ENCODE measurements at regions not wholly inside any gene's neighbourhood (a gene's known extent, or its start where the extent isn't known, plus 50 kb on each side); places are given as distances from the start of the nearest gene placed in this dataset.

- TF ChIP-seq, protein P1, sequence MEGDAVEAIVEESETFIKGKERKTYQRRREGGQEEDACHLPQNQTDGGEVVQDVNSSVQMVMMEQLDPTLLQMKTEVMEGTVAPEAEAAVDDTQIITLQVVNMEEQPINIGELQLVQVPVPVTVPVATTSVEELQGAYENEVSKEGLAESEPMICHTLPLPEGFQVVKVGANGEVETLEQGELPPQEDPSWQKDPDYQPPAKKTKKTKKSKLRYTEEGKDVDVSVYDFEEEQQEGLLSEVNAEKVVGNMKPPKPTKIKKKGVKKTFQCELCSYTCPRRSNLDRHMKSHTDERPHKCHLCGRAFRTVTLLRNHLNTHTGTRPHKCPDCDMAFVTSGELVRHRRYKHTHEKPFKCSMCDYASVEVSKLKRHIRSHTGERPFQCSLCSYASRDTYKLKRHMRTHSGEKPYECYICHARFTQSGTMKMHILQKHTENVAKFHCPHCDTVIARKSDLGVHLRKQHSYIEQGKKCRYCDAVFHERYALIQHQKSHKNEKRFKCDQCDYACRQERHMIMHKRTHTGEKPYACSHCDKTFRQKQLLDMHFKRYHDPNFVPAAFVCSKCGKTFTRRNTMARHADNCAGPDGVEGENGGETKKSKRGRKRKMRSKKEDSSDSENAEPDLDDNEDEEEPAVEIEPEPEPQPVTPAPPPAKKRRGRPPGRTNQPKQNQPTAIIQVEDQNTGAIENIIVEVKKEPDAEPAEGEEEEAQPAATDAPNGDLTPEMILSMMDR (IDR thresholded peaks at IDR 0.05; ENCODE audit: insufficient read depth, low read depth, low read length): no peak
- no peak for TF ChIP-seq EZH2 (IDR thresholded peaks at IDR 0.05; ENCODE audit: insufficient read depth, low read length)
- Histone ChIP-seq H4K20me1 (ENCODE audit: insufficient read depth, low read length) (no peaks in the 10 kb centered on the region), H3K27me3 (ENCODE audit: insufficient read depth, low read length) (no peaks in the 10 kb centered on the region), H3K4me2 (ENCODE audit: low read length) (no peak overlapping the region), H3K27ac (ENCODE audit: low read depth, low read length) (no peak overlapping the region), H3K4me3 (ENCODE audit: insufficient read depth, low read depth, low read length) (no peak overlapping the region), H2AFZ (ENCODE audit: low read depth, low read length) (no peak overlapping the region), H3K9me3 (ENCODE audit: insufficient read depth, low read depth, low read length) (peaks cover 2% of the 10 kb centered on the region), H3K36me3 (ENCODE audit: insufficient read depth, low read length) (no peaks in the 10 kb centered on the region), H3K79me2 (ENCODE audit: insufficient read depth, low read length) (no peaks in the 10 kb centered on the region), H3K9ac (ENCODE audit: low read length) (no peak overlapping the region), H3K4me1 (ENCODE audit: insufficient read depth, low read length) (no peaks in the 10 kb centered on the region)
- no peaks in the 10 kb centered on the region for H3K4me1 Mint-ChIP-seq (ENCODE audit: low read depth, unreplicated experiment)
- DNase-seq (ENCODE audit: low read depth) (no peak), FAIRE-seq (no peak)
- no peak overlapping the region for H3K4me3 Mint-ChIP-seq (ENCODE audit: unreplicated experiment)
- H3K27me3 Mint-ChIP-seq (ENCODE audit: low read depth, unreplicated experiment): no peaks in the 10 kb centered on the region
- no peak overlapping the region for H3K27ac Mint-ChIP-seq (ENCODE audit: unreplicated experiment)
- peaks cover 8% of the 10 kb centered on the region for H3K9me3 Mint-ChIP-seq (ENCODE audit: unreplicated experiment)
- no peaks in the 10 kb centered on the region for H3K36me3 Mint-ChIP-seq (ENCODE audit: low read depth, unreplicated experiment)
These were observed 641.6 kb downstream of the SH2D4B start for GRCh38 chr10:81179324-81179723.

- Histone ChIP-seq H3K27ac (ENCODE audit: low read depth, low read length) (no peak overlapping the region), H3K9ac (ENCODE audit: low read length) (no peak overlapping the region), H3K4me1 (ENCODE audit: insufficient read depth, low read length) (no peaks in the 10 kb centered on the region), H3K79me2 (ENCODE audit: insufficient read depth, low read length) (no peaks in the 10 kb centered on the region), H3K9me3 (ENCODE audit: insufficient read depth, low read depth, low read length) (peaks cover 2% of the 10 kb centered on the region), H2AFZ (ENCODE audit: low read depth, low read length) (no peak overlapping the region), H3K27me3 (ENCODE audit: insufficient read depth, low read length) (no peaks in the 10 kb centered on the region), H3K36me3 (ENCODE audit: insufficient read depth, low read length) (no peaks in the 10 kb centered on the region), H3K4me2 (ENCODE audit: low read length) (no peak overlapping the region), H3K4me3 (ENCODE audit: insufficient read depth, low read depth, low read length) (no peak overlapping the region), H4K20me1 (ENCODE audit: insufficient read depth, low read length) (no peaks in the 10 kb centered on the region)
- DNase-seq (ENCODE audit: low read depth) (no peak), FAIRE-seq (no peak)
- no peak for TF ChIP-seq EZH2 (IDR thresholded peaks at IDR 0.05; ENCODE audit: insufficient read depth, low read length)
- TF ChIP-seq, protein P1 (IDR thresholded peaks at IDR 0.05; ENCODE audit: insufficient read depth, low read depth, low read length): peak; percentile 14
- H3K27ac Mint-ChIP-seq (ENCODE audit: unreplicated experiment): no peak overlapping the region
- peaks cover 8% of the 10 kb centered on the region for H3K9me3 Mint-ChIP-seq (ENCODE audit: unreplicated experiment)
- no peak overlapping the region for H3K4me3 Mint-ChIP-seq (ENCODE audit: unreplicated experiment)
- H3K4me1 Mint-ChIP-seq (ENCODE audit: low read depth, unreplicated experiment): no peaks in the 10 kb centered on the region
- H3K27me3 Mint-ChIP-seq (ENCODE audit: low read depth, unreplicated experiment): no peaks in the 10 kb centered on the region
- H3K36me3 Mint-ChIP-seq (ENCODE audit: low read depth, unreplicated experiment): no peaks in the 10 kb centered on the region
These were observed 642.2 kb downstream of the SH2D4B start for GRCh38 chr10:81179805-81180452.

DNA sequence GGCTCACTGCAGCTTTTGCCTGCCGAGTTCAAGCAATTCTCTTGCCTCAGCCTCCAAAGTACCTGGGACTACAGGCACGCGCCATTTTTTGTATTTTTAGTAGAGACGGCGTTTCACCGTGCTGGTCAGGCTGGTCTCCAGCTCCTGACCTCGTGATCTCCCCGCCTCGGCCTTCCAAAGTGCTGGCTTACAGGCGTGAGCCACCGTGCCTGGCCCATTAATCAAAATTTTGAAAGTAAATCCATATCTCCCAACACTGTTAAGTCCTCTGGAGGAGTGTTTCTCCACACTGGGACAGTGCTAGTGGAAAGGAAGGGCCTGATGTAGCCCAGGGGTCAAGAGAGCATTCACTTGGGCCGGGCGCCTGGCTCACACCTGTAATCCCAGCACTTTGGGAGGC, 644.6 kb downstream of the SH2D4B start:
- no peak overlapping the region for H3K27ac Mint-ChIP-seq (ENCODE audit: unreplicated experiment)
- Histone ChIP-seq H3K9me3 (ENCODE audit: insufficient read depth, low read depth, low read length) (peaks cover 2% of the 10 kb centered on the region), H2AFZ (ENCODE audit: low read depth, low read length) (no peak overlapping the region), H3K27ac (ENCODE audit: low read depth, low read length) (no peak overlapping the region), H3K4me1 (ENCODE audit: insufficient read depth, low read length) (no peaks in the 10 kb centered on the region), H3K27me3 (ENCODE audit: insufficient read depth, low read length) (no peaks in the 10 kb centered on the region), H3K9ac (ENCODE audit: low read length) (no peak overlapping the region), H4K20me1 (ENCODE audit: insufficient read depth, low read length) (no peaks in the 10 kb centered on the region), H3K36me3 (ENCODE audit: insufficient read depth, low read length) (no peaks in the 10 kb centered on the region), H3K4me2 (ENCODE audit: low read length) (no peak overlapping the region), H3K4me3 (ENCODE audit: insufficient read depth, low read depth, low read length) (no peak overlapping the region), H3K79me2 (ENCODE audit: insufficient read depth, low read length) (no peaks in the 10 kb centered on the region)
- peaks cover 6% of the 10 kb centered on the region for H3K9me3 Mint-ChIP-seq (ENCODE audit: unreplicated experiment)
- no peak for DNase-seq (ENCODE audit: low read depth)
- H3K4me3 Mint-ChIP-seq (ENCODE audit: unreplicated experiment): no peak overlapping the region
- no peak for TF ChIP-seq EZH2 (IDR thresholded peaks at IDR 0.05; ENCODE audit: insufficient read depth, low read length)
- TF ChIP-seq, protein P1 (IDR thresholded peaks at IDR 0.05; ENCODE audit: insufficient read depth, low read depth, low read length): no peak
- H3K4me1 Mint-ChIP-seq (ENCODE audit: low read depth, unreplicated experiment): no peaks in the 10 kb centered on the region
- no peak for FAIRE-seq
- H3K27me3 Mint-ChIP-seq (ENCODE audit: low read depth, unreplicated experiment): no peaks in the 10 kb centered on the region
- no peaks in the 10 kb centered on the region for H3K36me3 Mint-ChIP-seq (ENCODE audit: low read depth, unreplicated experiment)

All from astrocyte (in vitro differentiated cells and primary cell).